HepG2 (cell line): ENCODE measurements at regions not wholly inside any gene's neighbourhood (a gene's known extent, or its start where the extent isn't known, plus 50 kb on each side); places are given as distances from the start of the nearest gene placed in this dataset.

Experiments used
- ATAC-seq: fragments of 200-7000 bp; cut with Tn5 transposase; 3 replicates; pipeline ENCODE4 v1.9.1; 2020; ENCODE audit warnings: mild to moderate bottlenecking, moderate library complexity
- BruUV-seq: library from RNA; stranded (reverse); fragments of 400-500 nt; replicated peaks from 2 replicates; lab custom pipeline; 2021; lab: Mats Ljungman, UMichigan
- CTCF ChIA-PET: fragments of 300-600 bp; formaldehyde crosslinking; extraction: SDS; loops from one replicate; lab custom pipeline; 2021; ENCODE audit warnings: low total read pairs, inconsistent platforms, low intra/inter-chr PET ratio; lab: Yijun Ruan, JAX
- POLR2A ChIA-PET: fragments of 350-600 bp; sonication (Branson Sonifier 250); formaldehyde crosslinking; loops from one replicate; lab custom pipeline; 2020; ENCODE audit warnings: antibody characterized with exemption, inconsistent platforms; lab: Yijun Ruan, JAX
- DNase-seq: peaks from one replicate; pipeline ENCODE4 v3.0.0-alpha.2; 2015; ENCODE audit warnings: low spot score
- FAIRE-seq: peaks from 3 replicates; lab custom pipeline; 2011; peaks lifted over from hg19 to GRCh38; lab: Jason Lieb, UNC
- H2AFZ ChIP-seq: one replicate; pipeline ENCODE4 v1.6.1; 2011; ENCODE audit warnings: low read length, inconsistent platforms
- H3K27ac ChIP-seq: fragments of 300-600 bp; 3 replicates; pipeline ENCODE4 v1.8.0; 2011; ENCODE audit warnings: mixed run types, mild to moderate bottlenecking, mixed read lengths, low read length, inconsistent platforms; ENCODE audit not compliant: insufficient read depth; ENCODE audit errors: extremely low read length
- H3K27me3 ChIP-seq, 2 experiments: fragments of 200-600 bp in 1 of 2; 2 replicates in 1 of 2; 3 replicates in 1 of 2; pipeline versions ENCODE4 v1.6.0 to v1.8.0; 2011; ENCODE audit warnings: low read length in 2 of 2, mild to moderate bottlenecking in 2 of 2, moderate library complexity in 2 of 2, inconsistent platforms in 1 of 2; ENCODE audit not compliant: insufficient read depth in 2 of 2, control insufficient read depth in 1 of 2
- H3K36me3 ChIP-seq, 2 experiments: fragments of 200-600 bp in 1 of 2; replicated peaks in 1 of 2; 2 replicates in 1 of 2; 3 replicates in 1 of 2; pipeline versions ENCODE4 v1.5.1 to v1.8.0; 2011; ENCODE audit warnings: low read length in 2 of 2, inconsistent platforms in 1 of 2; ENCODE audit not compliant: insufficient read depth in 2 of 2, control insufficient read depth in 1 of 2
- H3K4me1 ChIP-seq: 2 replicates; pipeline ENCODE4 v1.5.1; 2012; ENCODE audit warnings: low read length, inconsistent platforms; ENCODE audit not compliant: insufficient read depth
- H3K4me2 ChIP-seq: 2 replicates; pipeline ENCODE4 v1.6.0; 2011; ENCODE audit warnings: low read depth, low read length, inconsistent platforms
- H3K4me3 ChIP-seq, 3 experiments: fragments of 200-600 bp in 1 of 3; sonication (generic), shearing (Covaris generic) in 1 of 3; replicated peaks in 1 of 3; 2 replicates each; pipeline ENCODE4 v1.5.1; 2011 to 2016; ENCODE audit warnings: low read length in 3 of 3, inconsistent platforms in 2 of 3, low read depth in 2 of 3, mild to moderate bottlenecking in 2 of 3, control low read depth in 1 of 3, mixed read lengths in 1 of 3; ENCODE audit not compliant: insufficient read depth in 1 of 3
- H3K79me2 ChIP-seq: one replicate; pipeline ENCODE4 v1.6.1; 2011; ENCODE audit warnings: low read length, inconsistent platforms; ENCODE audit not compliant: insufficient read depth
- H3K9ac ChIP-seq: 2 replicates; pipeline ENCODE4 v1.6.0; 2011; ENCODE audit warnings: mild to moderate bottlenecking, low read depth, low read length, inconsistent platforms; ENCODE audit not compliant: insufficient read depth
- H3K9me3 ChIP-seq: 2 replicates; pipeline ENCODE4 v1.5.1; 2012; ENCODE audit warnings: mild to moderate bottlenecking, low read length
- H4K20me1 ChIP-seq: 2 replicates; pipeline ENCODE4 v1.6.0; 2011; ENCODE audit warnings: inconsistent platforms, mild to moderate bottlenecking, low read length, moderate library complexity; ENCODE audit not compliant: insufficient read depth
- ADNP ChIP-seq: sonication (generic); formaldehyde crosslinking; IDR thresholded peaks from 2 replicates; pipeline ENCODE4 v1.4.0; 2020; ENCODE audit warnings: missing genetic modification reagents
- ASH2L ChIP-seq: fragments of 300-600, 200-600 bp; sonication (generic); IDR thresholded peaks from 2 replicates; pipeline ENCODE4 v1.7.0; 2017; ENCODE audit warnings: low read depth, mild to moderate bottlenecking, moderate library complexity, mixed read lengths, low read length; ENCODE audit not compliant: insufficient read length
- CC2D1A ChIP-seq: sonication (generic); formaldehyde crosslinking; IDR thresholded peaks from 2 replicates; pipeline ENCODE4 v1.8.1; 2023; ENCODE audit warnings: mild to moderate bottlenecking, missing genetic modification reagents
- CEBPB ChIP-seq: IDR thresholded peaks from 2 replicates; pipeline ENCODE4 v1.6.1; 2011; ENCODE audit warnings: low read depth, low read length, improper control_type of control experiment, borderline replicate concordance
- KDM5B ChIP-seq: sonication (generic); formaldehyde crosslinking; IDR thresholded peaks from 2 replicates; pipeline ENCODE4 v1.4.0; 2020; ENCODE audit warnings: missing genetic modification reagents, mild to moderate bottlenecking, borderline replicate concordance
- MATR3 ChIP-seq: sonication (generic); formaldehyde crosslinking; IDR thresholded peaks from 2 replicates; pipeline ENCODE4 v1.4.0; 2020; ENCODE audit warnings: missing genetic modification reagents
- RXRB ChIP-seq: IDR thresholded peaks from 2 replicates; pipeline ENCODE4 v1.6.1; 2016; ENCODE audit warnings: borderline replicate concordance, missing genetic modification reagents, missing compliant biosample characterization
- SCMH1 ChIP-seq: sonication (generic); formaldehyde crosslinking; IDR thresholded peaks from 2 replicates; pipeline ENCODE4 v1.9.0; 2021; ENCODE audit warnings: missing genetic modification reagents, mild to moderate bottlenecking, borderline replicate concordance
- SMC3 ChIP-seq: IDR thresholded peaks from 2 replicates; pipeline ENCODE4 v1.6.1; 2011; ENCODE audit warnings: low read length, improper control_type of control experiment
- ZKSCAN8 ChIP-seq: IDR thresholded peaks from 2 replicates; pipeline ENCODE4 v1.6.1; 2016; ENCODE audit warnings: borderline replicate concordance, missing genetic modification reagents, missing compliant biosample characterization
- ZNF136 ChIP-seq: sonication (generic); formaldehyde crosslinking; IDR thresholded peaks from 2 replicates; pipeline ENCODE4 v1.8.1; 2022; ENCODE audit warnings: low read depth, mild to moderate bottlenecking, moderate library complexity, missing genetic modification reagents
- ZNF24 ChIP-seq: fragments of 450-650 bp; IDR thresholded peaks from 2 replicates; pipeline ENCODE4 v1.6.1; 2017; ENCODE audit warnings: antibody characterized with exemption, mild to moderate bottlenecking
- ZNF335 ChIP-seq: sonication (generic); formaldehyde crosslinking; IDR thresholded peaks from 2 replicates; pipeline ENCODE4 v1.4.0; 2020; ENCODE audit warnings: missing genetic modification reagents
- ZNF451 ChIP-seq: sonication (generic); formaldehyde crosslinking; IDR thresholded peaks from 2 replicates; pipeline ENCODE4 v1.5.0; 2020; ENCODE audit warnings: mild to moderate bottlenecking, missing genetic modification reagents
- ZNF510 ChIP-seq: sonication (generic); formaldehyde crosslinking; IDR thresholded peaks from 2 replicates; pipeline ENCODE4 v1.4.0; 2020; ENCODE audit warnings: low read depth, mild to moderate bottlenecking, missing genetic modification reagents
- ZNF563 ChIP-seq: sonication (generic); formaldehyde crosslinking; IDR thresholded peaks from 2 replicates; pipeline ENCODE4 v1.8.0; 2022; ENCODE audit warnings: mild to moderate bottlenecking, moderate library complexity, missing genetic modification reagents
- ZNF564 ChIP-seq: sonication (generic); formaldehyde crosslinking; IDR thresholded peaks from 2 replicates; pipeline ENCODE4 v1.8.1; 2023; ENCODE audit warnings: mild to moderate bottlenecking, missing genetic modification reagents
- ZNF773 ChIP-seq: sonication (generic); formaldehyde crosslinking; IDR thresholded peaks from 2 replicates; pipeline ENCODE4 v1.4.0; 2020; ENCODE audit warnings: missing genetic modification reagents, borderline replicate concordance
- ZSCAN25 ChIP-seq: sonication (generic); formaldehyde crosslinking; IDR thresholded peaks from 2 replicates; pipeline ENCODE4 v1.8.0; 2022; ENCODE audit warnings: mild to moderate bottlenecking, missing genetic modification reagents
- WGBS: methylation state at CpG from one replicate; pipeline ENCODE4 v1.1.6; 2017; ENCODE audit warnings: low lambda C conversion rate; 5-methylcytosine and 5-hydroxymethylcytosine counted together
- in situ Hi-C: cut with HindIII; loops from 2 replicates; pipeline ENCODE4 v1.10.0; 2017; ENCODE audit warnings: low pct_unique_long_range_greater_than_20kb; ENCODE audit not compliant: extremely low pct_ligation_motif_present
- intact Hi-C: fragments of 100-400 bp; cut with micrococcal nuclease; formaldehyde crosslinking; loops from one replicate; pipeline ENCODE4 v1.10.0; 2022; ENCODE audit not compliant: unreplicated experiment
- TF ChIP-seq, protein P1 (sequence below), 2 experiments: sonication (generic) in 1 of 2; formaldehyde crosslinking in 1 of 2; IDR thresholded peaks; 2 replicates each; pipeline versions ENCODE4 v1.5.1 to v1.6.1; 2011 to 2020; ENCODE audit warnings: borderline replicate concordance in 1 of 2, low read depth in 1 of 2, low read length in 1 of 2, mild to moderate bottlenecking in 1 of 2, missing genetic modification reagents in 1 of 2, moderate library complexity in 1 of 2

DNA sequence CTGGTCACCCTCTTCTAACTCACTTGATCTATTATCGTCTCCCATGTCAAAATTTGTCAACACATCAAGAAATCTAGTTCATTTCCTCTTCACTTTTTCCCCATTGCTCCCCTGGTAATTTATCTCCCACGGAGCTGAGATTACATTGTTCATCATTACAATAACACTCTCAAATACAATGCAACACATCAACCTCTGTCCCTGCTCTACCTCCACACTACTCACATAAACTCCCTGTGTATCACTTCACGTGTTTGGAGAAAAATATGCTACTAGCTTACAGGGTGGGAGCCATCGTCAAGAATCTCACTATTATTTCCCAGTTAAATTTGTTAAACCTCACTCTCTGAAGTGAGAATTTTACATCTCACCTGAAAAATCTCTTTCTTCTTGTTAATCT lies 1006.4 kb downstream of the ARAP2 start:
- Histone ChIP-seq H2AFZ (no peak overlapping the region), H3K9me3 (no peaks in the 10 kb centered on the region), H3K36me3 (no peaks in the 10 kb centered on the region), H3K79me2 (no peaks in the 10 kb centered on the region), H3K9ac (no peak overlapping the region), H3K4me1 (no peaks in the 10 kb centered on the region), H3K27ac (no peak overlapping the region), H4K20me1 (no peaks in the 10 kb centered on the region), H3K4me2 (no peak overlapping the region), H3K4me3 (no peak overlapping the region), H3K27me3 (no peaks in the 10 kb centered on the region)
- CTCF ChIA-PET = no interaction called here
- POLR2A ChIA-PET = no interaction called here
- FAIRE-seq = no peak
- 0% methylated on average over 4 of the region's 4 CpGs for WGBS
- no peak for ATAC-seq
- TF ChIP-seq ADNP (CRISPR knock-in tag) = no peak
- intact Hi-C loops (no loop called here), in situ Hi-C loops (no loop called here)
- BruUV-seq = no TSS peak
- no peak for DNase-seq

DNA sequence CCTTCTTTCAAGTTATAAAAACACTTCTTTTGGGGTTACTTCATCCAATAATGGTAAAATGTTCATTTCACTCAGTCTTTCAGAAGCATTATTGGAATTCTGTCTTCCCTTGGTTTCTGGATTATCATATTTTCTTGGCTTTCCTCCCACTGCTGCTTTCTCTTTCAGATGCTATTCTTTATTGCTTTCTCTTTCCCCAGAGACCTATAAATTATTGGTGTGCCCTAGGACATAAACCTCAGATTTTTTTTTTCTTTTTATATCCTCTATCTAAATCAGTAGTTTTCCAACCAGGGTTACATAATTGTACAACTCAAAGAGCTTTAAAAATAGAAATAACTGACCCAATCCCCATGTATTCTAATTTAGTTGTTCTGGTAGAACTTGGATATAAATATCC lies 1005.5 kb downstream of the ARAP2 start:
- no peak for DNase-seq
- Histone ChIP-seq H3K4me2 (no peak overlapping the region), H3K79me2 (no peaks in the 10 kb centered on the region), H4K20me1 (no peaks in the 10 kb centered on the region), H2AFZ (no peak overlapping the region), H3K27me3 (no peaks in the 10 kb centered on the region), H3K4me1 (no peaks in the 10 kb centered on the region), H3K27ac (no peak overlapping the region), H3K9ac (no peak overlapping the region), H3K36me3 (no peaks in the 10 kb centered on the region), H3K4me3 (no peak overlapping the region), H3K9me3 (no peaks in the 10 kb centered on the region)
- ChIA-PET POLR2A (no interaction called here), CTCF (no interaction called here)
- BruUV-seq = no TSS peak
- ATAC-seq = no peak
- in situ Hi-C loops (no loop called here), intact Hi-C loops (no loop called here)
- FAIRE-seq = no peak
- TF ChIP-seq ZNF136 (no peak), RXRB (CRISPR knock-in tag) (no peak), ZNF563 (CRISPR knock-in tag) (no peak), KDM5B (CRISPR knock-in tag) (no peak), SMC3 (no peak), ZNF335 (CRISPR knock-in tag) (no peak), ASH2L (no peak), ZNF564 (CRISPR knock-in tag) (no peak), ZNF451 (no peak), CEBPB (no peak), ZNF510 (no peak), ZNF773 (no peak), SCMH1 (CRISPR knock-in tag) (no peak), CC2D1A (CRISPR knock-in tag) (no peak), ZKSCAN8 (CRISPR knock-in tag) (no peak), ZSCAN25 (CRISPR knock-in tag) (no peak), MATR3 (CRISPR knock-in tag) (no peak), ZNF24 (no peak)
- TF ChIP-seq, protein P1, sequence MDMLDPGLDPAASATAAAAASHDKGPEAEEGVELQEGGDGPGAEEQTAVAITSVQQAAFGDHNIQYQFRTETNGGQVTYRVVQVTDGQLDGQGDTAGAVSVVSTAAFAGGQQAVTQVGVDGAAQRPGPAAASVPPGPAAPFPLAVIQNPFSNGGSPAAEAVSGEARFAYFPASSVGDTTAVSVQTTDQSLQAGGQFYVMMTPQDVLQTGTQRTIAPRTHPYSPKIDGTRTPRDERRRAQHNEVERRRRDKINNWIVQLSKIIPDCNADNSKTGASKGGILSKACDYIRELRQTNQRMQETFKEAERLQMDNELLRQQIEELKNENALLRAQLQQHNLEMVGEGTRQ (IDR thresholded peaks at IDR 0.05; ENCODE audit: low read depth, low read length) = no peak
- TF ChIP-seq, protein P1 (CRISPR knock-in tag; IDR thresholded peaks at IDR 0.05; ENCODE audit: borderline replicate concordance) = no peak
